HepG2 (cell line): ENCODE measurements at regions not wholly inside any gene's neighbourhood (a gene's known extent, or its start where the extent isn't known, plus 50 kb on each side); places are given as distances from the start of the nearest gene placed in this dataset.

Experiments
- FIP1L1 ChIP-seq: fragments of 200-400 bp; formaldehyde crosslinking; IDR thresholded peaks from 2 replicates; pipeline ENCODE4 v1.6.1; 2018; ENCODE audit warnings: low read depth, mild to moderate bottlenecking, low read length, moderate library complexity, borderline replicate concordance; ENCODE audit not compliant: insufficient read depth
- MBNL3 ChIP-seq: fragments of 250-450 bp; sonication (Bioruptor Pico); conservative IDR thresholded peaks from 2 replicates; pipeline ENCODE4 v1.8.0; 2022; ENCODE audit warnings: mild to moderate bottlenecking, inconsistent platforms
- NBN ChIP-seq: fragments of 450-650 bp; conservative IDR thresholded peaks from 2 replicates; pipeline ENCODE4 v1.6.1; 2017
- NFE2L2 ChIP-seq: fragments of 150-350 bp; IDR thresholded peaks from 2 replicates; pipeline ENCODE4 v1.6.1; 2014; ENCODE audit warnings: low read length
- ONECUT2 ChIP-seq: sonication (generic); formaldehyde crosslinking; IDR thresholded peaks from 2 replicates; pipeline ENCODE4 v1.4.0; 2020; ENCODE audit warnings: missing genetic modification reagents
- TF ChIP-seq, protein P1 (sequence below): IDR thresholded peaks from 2 replicates; pipeline ENCODE4 v1.6.1; 2016; ENCODE audit warnings: low read depth, borderline replicate concordance
- TF ChIP-seq, protein P2 (sequence below): IDR thresholded peaks from 2 replicates; pipeline ENCODE4 v1.6.1; 2016

DNA sequence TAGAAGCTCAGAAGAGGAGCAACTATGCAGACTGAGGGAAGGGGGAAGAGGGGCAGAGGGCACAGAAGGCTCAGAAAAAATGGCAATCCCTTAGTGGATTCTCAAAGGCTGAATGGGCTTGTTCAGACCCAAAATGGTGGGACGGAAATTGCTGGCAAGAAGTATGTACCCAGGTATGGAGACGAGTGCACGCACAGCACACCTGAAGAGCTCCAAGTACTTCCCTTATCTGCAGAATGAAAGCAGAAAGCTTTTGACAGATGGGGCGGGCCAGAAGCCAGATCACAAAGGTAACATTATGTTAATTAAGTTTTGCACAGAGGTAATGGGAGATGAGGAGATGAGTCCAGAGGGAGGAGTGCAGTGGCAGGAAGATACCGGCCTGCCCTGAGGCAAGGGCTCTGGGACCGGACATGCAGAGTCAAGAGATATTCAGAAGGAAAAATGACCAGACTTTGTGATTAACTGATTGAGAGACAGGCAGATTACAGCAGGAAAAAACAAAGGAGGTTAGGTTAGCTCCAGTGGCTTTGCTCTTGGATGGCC, 138.1 kb upstream of the PIK3R1 start:
- TF ChIP-seq, protein P1, sequence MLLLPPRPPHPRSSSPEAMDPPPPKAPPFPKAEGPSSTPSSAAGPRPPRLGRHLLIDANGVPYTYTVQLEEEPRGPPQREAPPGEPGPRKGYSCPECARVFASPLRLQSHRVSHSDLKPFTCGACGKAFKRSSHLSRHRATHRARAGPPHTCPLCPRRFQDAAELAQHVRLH (CRISPR knock-in tag): no peak
- TF ChIP-seq ONECUT2 (CRISPR knock-in tag): no peak
- TF ChIP-seq, protein P2, sequence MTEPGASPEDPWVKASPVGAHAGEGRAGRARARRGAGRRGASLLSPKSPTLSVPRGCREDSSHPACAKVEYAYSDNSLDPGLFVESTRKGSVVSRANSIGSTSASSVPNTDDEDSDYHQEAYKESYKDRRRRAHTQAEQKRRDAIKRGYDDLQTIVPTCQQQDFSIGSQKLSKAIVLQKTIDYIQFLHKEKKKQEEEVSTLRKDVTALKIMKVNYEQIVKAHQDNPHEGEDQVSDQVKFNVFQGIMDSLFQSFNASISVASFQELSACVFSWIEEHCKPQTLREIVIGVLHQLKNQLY (CRISPR knock-in tag): no peak
- TF ChIP-seq NBN: no peak
- no peak for TF ChIP-seq FIP1L1
- TF ChIP-seq NFE2L2: no peak
- TF ChIP-seq MBNL3 (CRISPR knock-in tag): no peak
